IMR-90 (cell line): ENCODE measurements at regions not wholly inside any gene's neighbourhood (a gene's known extent, or its start where the extent isn't known, plus 50 kb on each side); places are given as distances from the start of the nearest gene placed in this dataset.

Experiments
- ATAC-seq: fragments of 200-7000 bp; cut with Tn5 transposase; 2 replicates; pipeline ENCODE4 v1.9.1; 2020; ENCODE audit warnings: low read depth, mild to moderate bottlenecking, moderate library complexity
- BruUV-seq: library from RNA; stranded (reverse); fragments of 400-500 nt; replicated peaks from 2 replicates; lab custom pipeline; 2021; lab: Mats Ljungman, UMichigan
- CTCF ChIA-PET: fragments of 300-600 bp; formaldehyde crosslinking; extraction: SDS; loops from one replicate; lab custom pipeline; 2021; ENCODE audit warnings: antibody characterized with exemption; lab: Yijun Ruan, JAX
- POLR2A ChIA-PET: fragments of 300-600 bp; sonication (Branson Sonifier 250); formaldehyde crosslinking; loops from one replicate; lab custom pipeline; 2022; ENCODE audit warnings: antibody characterized with exemption; ENCODE audit not compliant: unreplicated experiment; lab: Charles Lee
- DNase-seq: peaks from one replicate; pipeline ENCODE4 v3.0.0; 2013
- H2AFZ ChIP-seq: replicated peaks from 2 replicates; pipeline ENCODE3; 2013; ENCODE audit warnings: low read length, mild to moderate bottlenecking; ENCODE audit not compliant: poor library complexity
- H2AK5ac ChIP-seq: 2 replicates; pipeline ENCODE4 v1.6.1; 2013; ENCODE audit warnings: low read depth, low read length, inconsistent platforms
- H2AK9ac ChIP-seq: replicated peaks from 2 replicates; pipeline ENCODE3; 2013; ENCODE audit warnings: mild to moderate bottlenecking, low read depth, low read length, moderate library complexity; ENCODE audit not compliant: poor library complexity
- H2BK120ac ChIP-seq: 2 replicates; pipeline ENCODE4 v1.6.1; 2013; ENCODE audit warnings: low read depth, low read length, inconsistent platforms
- H2BK15ac ChIP-seq: 3 replicates; pipeline ENCODE4 v1.6.1; 2013; ENCODE audit warnings: low read depth, low read length, inconsistent platforms
- H2BK20ac ChIP-seq: 2 replicates; pipeline ENCODE4 v1.6.1; 2013; ENCODE audit warnings: low read depth, mild to moderate bottlenecking, inconsistent platforms, low read length, moderate library complexity
- H2BK5ac ChIP-seq: 2 replicates; pipeline ENCODE4 v1.6.1; 2013; ENCODE audit warnings: mild to moderate bottlenecking, low read depth, low read length, inconsistent platforms; ENCODE audit not compliant: poor library complexity, severe bottlenecking
- H3K14ac ChIP-seq: replicated peaks from 2 replicates; pipeline ENCODE4 v1.6.1; 2013; ENCODE audit warnings: low read depth, low read length, inconsistent platforms
- H3K18ac ChIP-seq: 2 replicates; pipeline ENCODE4 v1.6.1; 2013; ENCODE audit warnings: low read depth, low read length, control low read depth
- H3K23ac ChIP-seq: 2 replicates; pipeline ENCODE4 v1.6.1; 2013; ENCODE audit warnings: low read depth, low read length, inconsistent platforms
- H3K27ac ChIP-seq: 2 replicates; pipeline ENCODE4 v1.5.1; 2013; ENCODE audit warnings: mild to moderate bottlenecking, control low read depth, low read length; ENCODE audit not compliant: insufficient read depth
- H3K27me3 ChIP-seq: 2 replicates; pipeline ENCODE4 v1.6.1; 2013; ENCODE audit warnings: low read length; ENCODE audit not compliant: control insufficient read depth, insufficient read depth
- H3K36me3 ChIP-seq: 2 replicates; pipeline ENCODE4 v1.6.1; 2013; ENCODE audit warnings: low read length, mixed read lengths; ENCODE audit not compliant: control insufficient read depth, insufficient read depth
- H3K4ac ChIP-seq: 2 replicates; pipeline ENCODE4 v1.6.1; 2013; ENCODE audit warnings: low read depth, low read length, inconsistent platforms
- H3K4me1 ChIP-seq: 2 replicates; pipeline ENCODE4 v1.6.1; 2013; ENCODE audit warnings: low read length, mixed read lengths; ENCODE audit not compliant: control insufficient read depth, insufficient read depth
- H3K4me2 ChIP-seq: 2 replicates; pipeline ENCODE4 v1.6.1; 2013; ENCODE audit warnings: low read depth, mild to moderate bottlenecking, control low read depth, low read length, moderate library complexity
- H3K4me3 ChIP-seq: 2 replicates; pipeline ENCODE4 v1.5.1; 2013; ENCODE audit warnings: low read depth, mild to moderate bottlenecking, control low read depth, low read length, moderate library complexity; ENCODE audit not compliant: insufficient read depth
- H3K56ac ChIP-seq: 2 replicates; pipeline ENCODE4 v1.6.1; 2013; ENCODE audit warnings: low read length, inconsistent platforms; ENCODE audit not compliant: insufficient read depth; ENCODE audit errors: extremely low read depth
- H3K79me1 ChIP-seq, 2 experiments: 2 replicates each; pipeline ENCODE4 v1.6.1; 2013; ENCODE audit warnings: low read length in 2 of 2, inconsistent platforms in 1 of 2, low read depth in 1 of 2
- H3K9ac ChIP-seq: 2 replicates; pipeline ENCODE4 v1.6.1; 2013; ENCODE audit warnings: low read depth, low read length, control low read depth
- H3K9me1 ChIP-seq: 2 replicates; pipeline ENCODE4 v1.6.1; 2013; ENCODE audit warnings: low read length, inconsistent platforms; ENCODE audit not compliant: insufficient read depth
- H3K9me3 ChIP-seq: 2 replicates; pipeline ENCODE4 v1.6.1; 2013; ENCODE audit warnings: low read length; ENCODE audit not compliant: control insufficient read depth, insufficient read depth
- H4K20me1 ChIP-seq: 2 replicates; pipeline ENCODE4 v1.6.1; 2013; ENCODE audit warnings: low read length, inconsistent platforms; ENCODE audit not compliant: insufficient read depth
- H4K5ac ChIP-seq: 2 replicates; pipeline ENCODE4 v1.6.1; 2013; ENCODE audit warnings: mild to moderate bottlenecking, low read depth, low read length, control low read depth
- H4K8ac ChIP-seq, 2 experiments: 2 replicates each; pipeline ENCODE4 v1.6.1; 2013; ENCODE audit warnings: low read depth in 2 of 2, low read length in 2 of 2, control low read depth in 1 of 2, inconsistent platforms in 1 of 2
- H4K91ac ChIP-seq: 2 replicates; pipeline ENCODE4 v1.6.1; 2013; ENCODE audit warnings: low read depth, low read length, inconsistent platforms; ENCODE audit not compliant: insufficient read depth
- BHLHE40 ChIP-seq: fragments of 150-350 bp; IDR thresholded peaks from 2 replicates; pipeline ENCODE4 v1.6.1; 2016; ENCODE audit warnings: mild to moderate bottlenecking, low read depth, low read length
- CEBPB ChIP-seq: IDR thresholded peaks from 2 replicates; pipeline ENCODE4 v1.6.1; 2012; ENCODE audit warnings: low read depth, low read length, improper control_type of control experiment
- CTCF ChIP-seq: conservative IDR thresholded peaks from 2 replicates; pipeline ENCODE4 v1.5.1; 2012; ENCODE audit warnings: mild to moderate bottlenecking, low read depth, low read length, improper control_type of control experiment
- ELK1 ChIP-seq: fragments of 150-350 bp; IDR thresholded peaks from 2 replicates; pipeline ENCODE4 v1.6.1; 2016; ENCODE audit warnings: low read depth, mild to moderate bottlenecking, low read length, moderate library complexity, borderline replicate concordance
- FOS ChIP-seq: fragments of 150-350 bp; IDR thresholded peaks from 2 replicates; pipeline ENCODE4 v1.6.1; 2016; ENCODE audit warnings: low read depth, low read length
- MAFK ChIP-seq: IDR thresholded peaks from 2 replicates; pipeline ENCODE4 v1.6.1; 2012; ENCODE audit warnings: low read depth, low read length, improper control_type of control experiment
- MAZ ChIP-seq: IDR thresholded peaks from 2 replicates; pipeline ENCODE4 v1.6.1; 2012; ENCODE audit warnings: low read depth, mild to moderate bottlenecking, low read length, improper control_type of control experiment, moderate library complexity, borderline replicate concordance
- MXI1 ChIP-seq: IDR thresholded peaks from 2 replicates; pipeline ENCODE4 v1.6.1; 2012; ENCODE audit warnings: low read depth, mild to moderate bottlenecking, low read length, moderate library complexity, borderline replicate concordance
- NFE2L2 ChIP-seq: fragments of 150-350 bp; IDR thresholded peaks from 2 replicates; pipeline ENCODE4 v1.6.1; 2016; ENCODE audit warnings: low read depth, mild to moderate bottlenecking, low read length
- POLR2A ChIP-seq: IDR thresholded peaks from 2 replicates; pipeline ENCODE4 v1.6.1; 2012; ENCODE audit warnings: mild to moderate bottlenecking, low read depth, low read length
- RAD21 ChIP-seq: IDR thresholded peaks from 2 replicates; pipeline ENCODE4 v1.6.1; 2012; ENCODE audit warnings: low read length, improper control_type of control experiment
- RCOR1 ChIP-seq: IDR thresholded peaks from 2 replicates; pipeline ENCODE4 v1.6.1; 2012; ENCODE audit warnings: mild to moderate bottlenecking, low read length, improper control_type of control experiment; ENCODE audit not compliant: insufficient replicate concordance
- RFX5 ChIP-seq: IDR thresholded peaks from 2 replicates; pipeline ENCODE4 v1.8.0; 2012; ENCODE audit warnings: low read depth, mild to moderate bottlenecking, low read length, moderate library complexity
- SMC3 ChIP-seq: fragments of 150-350 bp; IDR thresholded peaks from 2 replicates; pipeline ENCODE4 v1.6.1; 2016; ENCODE audit warnings: low read depth, mild to moderate bottlenecking, antibody characterized with exemption, low read length, moderate library complexity
- USF2 ChIP-seq: fragments of 150-350 bp; IDR thresholded peaks from 2 replicates; pipeline ENCODE4 v1.6.1; 2017; ENCODE audit warnings: mild to moderate bottlenecking, antibody characterized with exemption, low read length, low read depth
- WGBS, 2 experiments: methylation state at CpG; one replicate each; pipeline versions ENCODE4 v1.1.5 to v1.1.7; 2013; ENCODE audit warnings: missing lambda C conversion rate in 2 of 2; ENCODE audit not compliant: insufficient read length in 1 of 2; ENCODE audit errors: extremely low coverage in 2 of 2; 5-methylcytosine and 5-hydroxymethylcytosine counted together
- dilution Hi-C: fragments of 300-500 bp; cut with HindIII; formaldehyde crosslinking; loops from one replicate; pipeline ENCODE4 v1.14.3; 2018; ENCODE audit warnings: low sequenced_read_pairs; ENCODE audit not compliant: unreplicated experiment
- in situ Hi-C: fragments of 300-500 bp; cut with MboI; formaldehyde crosslinking; loops from 3 replicates; pipeline ENCODE4 v1.14.3; 2019; ENCODE audit warnings: low sequenced_read_pairs, inconsistent platforms, mixed read lengths
- intact Hi-C: fragments of 100-400 bp; cut with micrococcal nuclease; formaldehyde crosslinking; loops from 2 replicates; pipeline ENCODE4 v1.10.0; 2022

GRCh38 chr2:59046401-59047372, 805.6 kb upstream of the FANCL start:
- CTCF ChIA-PET = no interaction called here
- H4K5ac ChIP-seq = no peak overlapping the region
- no peaks in the 10 kb centered on the region for H4K20me1 ChIP-seq
- no peak overlapping the region for H2AK9ac ChIP-seq
- no peaks in the 10 kb centered on the region for H3K79me1 ChIP-seq
- H3K4me2 ChIP-seq = no peak overlapping the region
- no peak overlapping the region for H3K4ac ChIP-seq
- no peak overlapping the region for H3K56ac ChIP-seq
- no peak overlapping the region for H4K91ac ChIP-seq
- no peak overlapping the region for H3K4me3 ChIP-seq
- no peak overlapping the region for H2BK20ac ChIP-seq
- H3K9me3 ChIP-seq = no peaks in the 10 kb centered on the region
- H3K18ac ChIP-seq = no peak overlapping the region
- H2BK15ac ChIP-seq = no peak overlapping the region
- no peaks in the 10 kb centered on the region for H3K9me1 ChIP-seq
- no peak overlapping the region for H3K9ac ChIP-seq
- no TSS peak for BruUV-seq
- H3K36me3 ChIP-seq = no peaks in the 10 kb centered on the region
- H3K4me1 ChIP-seq = no peaks in the 10 kb centered on the region
- no peak overlapping the region for H3K23ac ChIP-seq
- H2BK120ac ChIP-seq = no peak overlapping the region
- no peaks in the 10 kb centered on the region for H3K27me3 ChIP-seq
- no peak for ATAC-seq
- in situ Hi-C loops = no loop called here
- no peak overlapping the region for H2AFZ ChIP-seq
- POLR2A ChIA-PET = no interaction called here
- dilution Hi-C loops = no loop called here
- 25% methylated on average over 1 of the region's 17 CpGs; no CpG with 5 or more reads in 1 of the 2 experiments for WGBS, 2 experiments
- H3K14ac ChIP-seq = no peak overlapping the region
- no peak overlapping the region for H4K8ac ChIP-seq
- no peak overlapping the region for H3K27ac ChIP-seq
- H2AK5ac ChIP-seq = no peak overlapping the region
- no peak for DNase-seq
- no peak overlapping the region for H2BK5ac ChIP-seq
- intact Hi-C loops = no loop called here
- no peak for TF ChIP-seq ELK1
- TF ChIP-seq MXI1 = no peak
- TF ChIP-seq BHLHE40 = no peak
- no peak for TF ChIP-seq RCOR1
- TF ChIP-seq FOS = no peak
- TF ChIP-seq RFX5 = no peak
- TF ChIP-seq CTCF = no peak
- no peak for TF ChIP-seq NFE2L2
- TF ChIP-seq MAFK = no peak
- no peak for TF ChIP-seq SMC3
- TF ChIP-seq CEBPB = no peak
- TF ChIP-seq MAZ = no peak
- TF ChIP-seq POLR2A = no peak
- TF ChIP-seq RAD21 = no peak
- no peak for TF ChIP-seq USF2
